GM23248 (cell line): ENCODE measurements at regions not wholly inside any gene's neighbourhood (a gene's known extent, or its start where the extent isn't known, plus 50 kb on each side); places are given as distances from the start of the nearest gene placed in this dataset.

Experiments used
- DNase-seq: peaks from one replicate; pipeline ENCODE4 v3.0.0-alpha.2; 2015
- H2AFZ ChIP-seq: fragments of 200-600 bp; sonication (generic); 2 replicates; pipeline ENCODE4 v1.6.1; 2016; ENCODE audit warnings: antibody characterized with exemption
- H3F3A ChIP-seq: fragments of 200-600 bp; sonication (generic); 2 replicates; pipeline ENCODE4 v1.6.1; 2016; ENCODE audit warnings: mild to moderate bottlenecking, antibody characterized with exemption, mixed run types; ENCODE audit not compliant: insufficient read depth
- H3K27ac ChIP-seq: fragments of 200-600 bp; sonication (generic); 2 replicates; pipeline ENCODE4 v1.5.1; 2016; ENCODE audit warnings: mild to moderate bottlenecking
- H3K27me3 ChIP-seq: fragments of 200-600 bp; sonication (generic); replicated peaks from 2 replicates; pipeline ENCODE4 v1.6.1; 2016; ENCODE audit warnings: mild to moderate bottlenecking; ENCODE audit not compliant: insufficient read depth
- H3K36me3 ChIP-seq: fragments of 200-600 bp; sonication (generic); 2 replicates; pipeline ENCODE4 v1.6.1; 2016; ENCODE audit warnings: low read depth, mild to moderate bottlenecking
- H3K4me1 ChIP-seq: fragments of 200-600 bp; sonication (generic); 2 replicates; pipeline ENCODE4 v1.6.1; 2016; ENCODE audit warnings: mild to moderate bottlenecking; ENCODE audit not compliant: insufficient read depth
- H3K4me2 ChIP-seq: fragments of 200-600 bp; sonication (generic); one replicate; pipeline ENCODE4 v1.6.1; 2016; ENCODE audit warnings: mild to moderate bottlenecking; ENCODE audit not compliant: unreplicated experiment
- H3K4me3 ChIP-seq: fragments of 200-600 bp; sonication (generic); 2 replicates; pipeline ENCODE4 v1.5.1; 2016; ENCODE audit warnings: mild to moderate bottlenecking
- H3K79me2 ChIP-seq: fragments of 200-600 bp; sonication (generic); 2 replicates; pipeline ENCODE4 v1.6.1; 2016; ENCODE audit warnings: mild to moderate bottlenecking; ENCODE audit not compliant: insufficient read depth
- H3K9ac ChIP-seq: fragments of 200-600 bp; sonication (generic); 2 replicates; pipeline ENCODE4 v1.6.1; 2016; ENCODE audit warnings: mild to moderate bottlenecking
- H3K9me2 ChIP-seq: fragments of 200-600 bp; sonication (generic); 2 replicates; pipeline ENCODE4 v1.6.1; 2016; ENCODE audit warnings: mixed run types, mild to moderate bottlenecking, moderate library complexity; ENCODE audit not compliant: insufficient read depth
- H3K9me3 ChIP-seq: fragments of 200-600 bp; sonication (generic); one replicate; pipeline ENCODE4 v1.6.1; 2017; ENCODE audit warnings: low read depth
- H4K20me1 ChIP-seq: fragments of 200-600 bp; sonication (generic); 2 replicates; pipeline ENCODE4 v1.6.0; 2016; ENCODE audit not compliant: insufficient read depth
- EZH2 ChIP-seq: fragments of 200-600 bp; sonication (generic); IDR thresholded peaks from 2 replicates; pipeline ENCODE4 v1.6.1; 2018; ENCODE audit warnings: antibody characterized with exemption, mild to moderate bottlenecking; ENCODE audit not compliant: insufficient read depth, poor library complexity, severe bottlenecking
- EZH2phosphoT487 ChIP-seq: fragments of 200-600 bp; sonication (generic); IDR thresholded peaks from 2 replicates; pipeline ENCODE4 v1.6.1; 2018; ENCODE audit warnings: antibody characterized with exemption, moderate library complexity, mild to moderate bottlenecking, low read depth; ENCODE audit not compliant: insufficient read depth
- WGBS, 2 experiments: methylation state at CpG; one replicate each; pipeline ENCODE4 v1.1.6; 2015 to 2017; ENCODE audit warnings: low lambda C conversion rate in 2 of 2, low coverage in 1 of 2; ENCODE audit errors: missing lambda C conversion rate in 2 of 2; 5-methylcytosine and 5-hydroxymethylcytosine counted together
- in situ Hi-C: fragments of 300-500 bp; cut with MboI; formaldehyde crosslinking; loops from 2 replicates; pipeline ENCODE4 v1.15.0; 2020

GRCh38 chr4:141306331-141306730, 85.6 kb downstream of the ZNF330 start:
- no peak for DNase-seq
- Histone ChIP-seq H3K9ac (no peak overlapping the region), H2AFZ (peak overlapping the region; percentile 21; the same call in 1 of the 2 replicates), H3F3A (no peaks in the 10 kb centered on the region), H3K4me1 (no peaks in the 10 kb centered on the region), H3K27me3 (no peaks in the 10 kb centered on the region), H3K9me3 (no peaks in the 10 kb centered on the region), H3K9me2 (no peaks in the 10 kb centered on the region), H3K36me3 (no peaks in the 10 kb centered on the region), H4K20me1 (no peaks in the 10 kb centered on the region), H3K27ac (no peak overlapping the region), H3K4me3 (no peak overlapping the region), H3K79me2 (no peaks in the 10 kb centered on the region), H3K4me2 (no peak overlapping the region)
- in situ Hi-C loops = no loop called here
- WGBS, 2 experiments = 79 to 80% methylated on average over 7 of the region's 7 CpGs
- TF ChIP-seq EZH2phosphoT487 = no peak
- TF ChIP-seq EZH2 = no peak

- Histone ChIP-seq H3K9ac (no peak overlapping the region), H3K9me2 (no peaks in the 10 kb centered on the region), H4K20me1 (no peaks in the 10 kb centered on the region), H3K4me1 (no peaks in the 10 kb centered on the region), H3K9me3 (no peaks in the 10 kb centered on the region), H3K27me3 (no peaks in the 10 kb centered on the region), H2AFZ (no peak overlapping the region), H3K79me2 (no peaks in the 10 kb centered on the region), H3K27ac (no peak overlapping the region), H3K36me3 (no peaks in the 10 kb centered on the region), H3K4me2 (no peak overlapping the region), H3F3A (no peaks in the 10 kb centered on the region), H3K4me3 (no peak overlapping the region)
- 32 to 37% methylated on average over 5 of the region's 5 CpGs for WGBS, 2 experiments
- no peak for TF ChIP-seq EZH2phosphoT487
- in situ Hi-C loops = no loop called here
- DNase-seq = peak; percentile 69
Observed at GRCh38 chr4:141307241-141307689, 86.6 kb downstream of the ZNF330 start.

GRCh38 chr4:141309874-141310273, 89.2 kb downstream of the ZNF330 start:
- no peak overlapping the region for H3K27ac ChIP-seq
- no peak overlapping the region for H2AFZ ChIP-seq
- in situ Hi-C loops = no loop called here
- 95 to 97% methylated on average over 3 of the region's 3 CpGs for WGBS, 2 experiments
- no peaks in the 10 kb centered on the region for H3K9me2 ChIP-seq
- H3K36me3 ChIP-seq = no peaks in the 10 kb centered on the region
- H3K27me3 ChIP-seq = no peaks in the 10 kb centered on the region
- no peaks in the 10 kb centered on the region for H3K9me3 ChIP-seq
- no peak overlapping the region for H3K4me3 ChIP-seq
- H3F3A ChIP-seq = no peaks in the 10 kb centered on the region
- no peak overlapping the region for H3K9ac ChIP-seq
- no peak overlapping the region for H3K4me2 ChIP-seq
- no peak for TF ChIP-seq EZH2phosphoT487
- no peak for TF ChIP-seq EZH2
- no peaks in the 10 kb centered on the region for H3K79me2 ChIP-seq
- no peak for DNase-seq
- no peaks in the 10 kb centered on the region for H4K20me1 ChIP-seq
- H3K4me1 ChIP-seq = no peaks in the 10 kb centered on the region

- Histone ChIP-seq H3K36me3 (no peaks in the 10 kb centered on the region), H3K27me3 (no peaks in the 10 kb centered on the region), H4K20me1 (no peaks in the 10 kb centered on the region), H3K4me1 (no peaks in the 10 kb centered on the region), H3F3A (no peaks in the 10 kb centered on the region), H3K4me2 (no peak overlapping the region), H3K4me3 (no peak overlapping the region), H3K9ac (no peak overlapping the region), H3K79me2 (no peaks in the 10 kb centered on the region), H2AFZ (no peak overlapping the region), H3K9me2 (no peaks in the 10 kb centered on the region), H3K9me3 (no peaks in the 10 kb centered on the region), H3K27ac (no peak overlapping the region)
- DNase-seq = no peak
- WGBS, 2 experiments = 69 to 70% methylated on average over 5 of the region's 5 CpGs
- no peak for TF ChIP-seq EZH2phosphoT487
- no peak for TF ChIP-seq EZH2
- in situ Hi-C loops = no loop called here
Observed at GRCh38 chr4:141311246-141312204, 90.8 kb downstream of the ZNF330 start.
